Caco-2 (cell line): ENCODE measurements at regions not wholly inside any gene's neighbourhood (a gene's known extent, or its start where the extent isn't known, plus 50 kb on each side); places are given as distances from the start of the nearest gene placed in this dataset.

Source experiments
- BruUV-seq: library from RNA; stranded (reverse); fragments of 400-500 nt; replicated peaks from 2 replicates; lab custom pipeline; 2021; lab: Mats Ljungman, UMichigan
- CTCF ChIA-PET: fragments of 300-600 bp; sonication (Branson Sonifier 250); formaldehyde crosslinking; loops from one replicate; lab custom pipeline; 2022; ENCODE audit warnings: antibody characterized with exemption; lab: Charles Lee
- POLR2A ChIA-PET: fragments of 300-600 bp; sonication (Branson Sonifier 250); formaldehyde crosslinking; loops from one replicate; lab custom pipeline; 2022; ENCODE audit warnings: antibody characterized with exemption; lab: Charles Lee
- DNase-seq, 2 experiments: peaks; one replicate each; pipeline versions ENCODE4 v3.0.0 to v3.0.0-alpha.2; 2020 to 2022
- H3K27me3 ChIP-seq: replicated peaks from 2 replicates; pipeline ENCODE4 v1.6.0; 2011; ENCODE audit warnings: low read length; ENCODE audit not compliant: control insufficient read depth, insufficient read depth
- H3K36me3 ChIP-seq: 2 replicates; pipeline ENCODE4 v1.5.1; 2011; ENCODE audit warnings: low read length; ENCODE audit not compliant: control insufficient read depth, insufficient read depth
- H3K4me1 ChIP-seq: fragments of 250-450 bp; sonication (Bioruptor Pico); 2 replicates; pipeline ENCODE4 v1.5.1; 2020; ENCODE audit warnings: mild to moderate bottlenecking
- H3K4me3 ChIP-seq: 2 replicates; pipeline ENCODE4 v1.5.1; 2011; ENCODE audit warnings: low read depth, mild to moderate bottlenecking, control low read depth, low read length
- H3K9me3 ChIP-seq: fragments of 250-450 bp; sonication (Bioruptor Pico); 2 replicates; pipeline ENCODE4 v1.5.1; 2020; ENCODE audit warnings: mild to moderate bottlenecking, moderate library complexity
- H3K27ac Mint-ChIP-seq: one replicate; pipeline ENCODE4 v1.8.0; 2022; ENCODE audit warnings: mixed read lengths; ENCODE audit not compliant: unreplicated experiment
- H3K27me3 Mint-ChIP-seq: one replicate; pipeline ENCODE4 v1.8.0; 2022; ENCODE audit warnings: mixed read lengths; ENCODE audit not compliant: insufficient read depth, unreplicated experiment
- H3K36me3 Mint-ChIP-seq: one replicate; pipeline ENCODE4 v1.8.0; 2022; ENCODE audit warnings: mild to moderate bottlenecking, mixed read lengths; ENCODE audit not compliant: insufficient read depth, unreplicated experiment
- H3K4me1 Mint-ChIP-seq: one replicate; pipeline ENCODE4 v1.8.0; 2022; ENCODE audit warnings: low read depth, mixed read lengths; ENCODE audit not compliant: unreplicated experiment
- H3K4me3 Mint-ChIP-seq: one replicate; pipeline ENCODE4 v1.8.0; 2022; ENCODE audit warnings: mild to moderate bottlenecking, moderate library complexity, mixed read lengths; ENCODE audit not compliant: unreplicated experiment
- H3K9me3 Mint-ChIP-seq: one replicate; pipeline ENCODE4 v1.8.0; 2022; ENCODE audit warnings: mixed read lengths; ENCODE audit not compliant: unreplicated experiment
- CTCF ChIP-seq, 2 experiments: fragments of 200-600 bp in 1 of 2; IDR thresholded peaks; 1 replicate in 1 of 2; 2 replicates in 1 of 2; pipeline versions ENCODE4 v1.5.1 to v1.8.0; 2011 to 2022; ENCODE audit warnings: antibody characterized with exemption in 1 of 2, control low read depth in 1 of 2, inconsistent platforms in 1 of 2, low read depth in 1 of 2, low read length in 1 of 2, mild to moderate bottlenecking in 1 of 2, moderate library complexity in 1 of 2; ENCODE audit not compliant: insufficient read depth in 1 of 2, severe bottlenecking in 1 of 2, unreplicated experiment in 1 of 2
- intact Hi-C: fragments of 100-400 bp; cut with micrococcal nuclease; formaldehyde crosslinking; loops from one replicate; pipeline ENCODE4 v1.10.0; 2022; ENCODE audit not compliant: unreplicated experiment

- Histone ChIP-seq H3K4me1 (no peaks in the 10 kb centered on the region), H3K27me3 (no peaks in the 10 kb centered on the region), H3K4me3 (no peak overlapping the region), H3K36me3 (no peaks in the 10 kb centered on the region), H3K9me3 (no peaks in the 10 kb centered on the region)
- H3K27me3 Mint-ChIP-seq = peaks cover 10% of the 10 kb centered on the region
- no TSS peak for BruUV-seq
- POLR2A ChIA-PET = no interaction called here
- TF ChIP-seq CTCF (IDR thresholded peaks at IDR 0.05; ENCODE audit: insufficient read depth in 1 of 2, low read depth in 1 of 2, low read length in 1 of 2, severe bottlenecking in 1 of 2, unreplicated experiment in 1 of 2) = no peak
- CTCF ChIA-PET = no interaction called here
- no peaks in the 10 kb centered on the region for H3K36me3 Mint-ChIP-seq
- intact Hi-C loops = no loop called here
- no peaks in the 10 kb centered on the region for H3K9me3 Mint-ChIP-seq
- DNase-seq = no peak
- H3K4me3 Mint-ChIP-seq = no peak overlapping the region
- H3K27ac Mint-ChIP-seq = no peak overlapping the region
- H3K4me1 Mint-ChIP-seq = no peaks in the 10 kb centered on the region
These were observed 133.4 kb downstream of the SLC6A15 start for GRCh38 chr12:84779169-84779568.

DNA sequence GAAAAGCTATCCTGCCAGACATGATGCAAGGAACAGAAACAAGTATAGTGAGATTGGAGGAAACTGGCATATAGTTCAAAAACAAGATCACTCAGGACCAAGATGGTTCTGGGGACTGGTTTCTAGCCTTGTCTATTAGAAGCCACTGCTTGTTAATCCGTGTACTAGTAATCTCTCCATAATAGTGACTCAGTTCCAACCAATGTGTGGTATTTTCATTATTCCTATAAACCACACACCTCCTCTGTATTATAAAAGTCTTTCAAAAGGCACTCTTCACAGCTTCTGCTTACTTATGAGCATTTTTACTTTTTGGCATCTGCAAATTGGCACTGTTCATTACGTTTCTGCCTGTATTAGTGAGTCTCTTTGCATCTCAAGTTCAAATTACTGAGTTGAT, 140.3 kb downstream of the SLC6A15 start:
- Histone ChIP-seq H3K9me3 (no peaks in the 10 kb centered on the region), H3K27me3 (no peaks in the 10 kb centered on the region), H3K36me3 (no peaks in the 10 kb centered on the region), H3K4me3 (no peak overlapping the region), H3K4me1 (no peaks in the 10 kb centered on the region)
- POLR2A ChIA-PET = no interaction called here
- TF ChIP-seq CTCF (IDR thresholded peaks at IDR 0.05; ENCODE audit: insufficient read depth in 1 of 2, low read depth in 1 of 2, low read length in 1 of 2, severe bottlenecking in 1 of 2, unreplicated experiment in 1 of 2) = no peak
- no peaks in the 10 kb centered on the region for H3K9me3 Mint-ChIP-seq
- H3K4me3 Mint-ChIP-seq = no peak overlapping the region
- DNase-seq = no peak
- CTCF ChIA-PET = no interaction called here
- H3K4me1 Mint-ChIP-seq = no peaks in the 10 kb centered on the region
- no peaks in the 10 kb centered on the region for H3K36me3 Mint-ChIP-seq
- H3K27me3 Mint-ChIP-seq = peaks cover 5% of the 10 kb centered on the region
- intact Hi-C loops = no loop called here
- H3K27ac Mint-ChIP-seq = no peak overlapping the region
- BruUV-seq = no TSS peak

DNA sequence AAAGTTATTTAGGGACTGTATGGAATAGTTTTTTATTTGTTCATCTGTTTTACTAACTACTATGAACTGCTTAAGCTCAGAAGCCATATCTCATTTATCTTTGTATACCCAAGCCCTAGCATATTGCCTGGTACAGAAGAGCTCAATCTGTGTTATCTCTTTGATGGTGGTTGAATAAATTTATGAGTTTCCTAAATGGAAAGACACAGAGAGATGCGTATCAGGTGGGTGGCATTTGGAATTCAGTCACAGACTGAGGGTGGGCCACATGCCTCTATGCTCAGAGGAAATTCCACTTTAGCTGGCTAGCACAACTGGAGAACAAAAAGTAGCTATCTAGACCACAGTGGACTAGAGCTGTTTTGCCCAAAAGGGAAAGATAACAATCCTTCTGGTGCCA, 145.5 kb downstream of the SLC6A15 start:
- ChIA-PET POLR2A (no interaction called here), CTCF (no interaction called here)
- no peak overlapping the region for H3K4me3 Mint-ChIP-seq
- intact Hi-C loops = no loop called here
- no peak overlapping the region for H3K27ac Mint-ChIP-seq
- H3K9me3 Mint-ChIP-seq = no peaks in the 10 kb centered on the region
- Histone ChIP-seq H3K4me3 (no peak overlapping the region), H3K36me3 (no peaks in the 10 kb centered on the region), H3K4me1 (no peaks in the 10 kb centered on the region), H3K9me3 (no peaks in the 10 kb centered on the region), H3K27me3 (no peaks in the 10 kb centered on the region)
- peaks cover 6% of the 10 kb centered on the region for H3K27me3 Mint-ChIP-seq
- no peaks in the 10 kb centered on the region for H3K36me3 Mint-ChIP-seq
- no peak for TF ChIP-seq CTCF (IDR thresholded peaks at IDR 0.05; ENCODE audit: insufficient read depth in 1 of 2, low read depth in 1 of 2, low read length in 1 of 2, severe bottlenecking in 1 of 2, unreplicated experiment in 1 of 2)
- BruUV-seq = no TSS peak
- no peak for DNase-seq
- no peaks in the 10 kb centered on the region for H3K4me1 Mint-ChIP-seq
